ENCODE measurements at regions not wholly inside any gene's neighbourhood (a gene's known extent, or its start where the extent isn't known, plus 50 kb on each side); places are given as distances from the start of the nearest gene placed in this dataset.

DNA sequence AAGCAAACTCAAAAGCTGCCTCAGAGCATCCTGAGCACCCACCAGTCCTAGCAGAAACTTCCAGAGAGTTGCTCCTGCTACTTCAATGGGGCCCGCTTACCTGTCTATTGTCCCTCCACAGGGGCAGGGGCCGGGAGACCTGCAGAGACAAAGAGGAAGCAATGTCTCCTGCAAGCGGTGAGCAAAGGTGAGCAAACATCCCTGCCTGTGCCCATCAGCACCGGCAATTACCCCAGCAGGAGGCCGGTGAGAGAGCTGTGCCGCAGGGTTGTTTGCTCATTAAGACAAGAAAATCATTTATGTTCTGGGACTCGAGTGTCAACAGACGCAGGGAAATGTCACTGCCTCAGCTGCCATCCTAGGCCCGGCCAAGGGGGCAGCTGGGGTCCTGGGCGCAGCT lies 53.8 kb upstream of the TARDBP start:
- no peak overlapping the region for H3K27ac Mint-ChIP-seq
- peaks cover 3% of the 10 kb centered on the region for H3K4me1 Mint-ChIP-seq
- no peak overlapping the region for H3K4me3 Mint-ChIP-seq
- no peaks in the 10 kb centered on the region for H3K36me3 Mint-ChIP-seq
- TF ChIP-seq, protein P1, sequence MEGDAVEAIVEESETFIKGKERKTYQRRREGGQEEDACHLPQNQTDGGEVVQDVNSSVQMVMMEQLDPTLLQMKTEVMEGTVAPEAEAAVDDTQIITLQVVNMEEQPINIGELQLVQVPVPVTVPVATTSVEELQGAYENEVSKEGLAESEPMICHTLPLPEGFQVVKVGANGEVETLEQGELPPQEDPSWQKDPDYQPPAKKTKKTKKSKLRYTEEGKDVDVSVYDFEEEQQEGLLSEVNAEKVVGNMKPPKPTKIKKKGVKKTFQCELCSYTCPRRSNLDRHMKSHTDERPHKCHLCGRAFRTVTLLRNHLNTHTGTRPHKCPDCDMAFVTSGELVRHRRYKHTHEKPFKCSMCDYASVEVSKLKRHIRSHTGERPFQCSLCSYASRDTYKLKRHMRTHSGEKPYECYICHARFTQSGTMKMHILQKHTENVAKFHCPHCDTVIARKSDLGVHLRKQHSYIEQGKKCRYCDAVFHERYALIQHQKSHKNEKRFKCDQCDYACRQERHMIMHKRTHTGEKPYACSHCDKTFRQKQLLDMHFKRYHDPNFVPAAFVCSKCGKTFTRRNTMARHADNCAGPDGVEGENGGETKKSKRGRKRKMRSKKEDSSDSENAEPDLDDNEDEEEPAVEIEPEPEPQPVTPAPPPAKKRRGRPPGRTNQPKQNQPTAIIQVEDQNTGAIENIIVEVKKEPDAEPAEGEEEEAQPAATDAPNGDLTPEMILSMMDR (IDR thresholded peaks at IDR 0.05; ENCODE audit: unreplicated experiment), result no peak
- peaks cover 21% of the 10 kb centered on the region for H3K27me3 Mint-ChIP-seq (ENCODE audit: low read depth)
- H3K9me3 Mint-ChIP-seq, result no peaks in the 10 kb centered on the region
- no peak for DNase-seq (ENCODE audit: low spot score in 2 of 2, unreplicated experiment in 2 of 2)

DNA sequence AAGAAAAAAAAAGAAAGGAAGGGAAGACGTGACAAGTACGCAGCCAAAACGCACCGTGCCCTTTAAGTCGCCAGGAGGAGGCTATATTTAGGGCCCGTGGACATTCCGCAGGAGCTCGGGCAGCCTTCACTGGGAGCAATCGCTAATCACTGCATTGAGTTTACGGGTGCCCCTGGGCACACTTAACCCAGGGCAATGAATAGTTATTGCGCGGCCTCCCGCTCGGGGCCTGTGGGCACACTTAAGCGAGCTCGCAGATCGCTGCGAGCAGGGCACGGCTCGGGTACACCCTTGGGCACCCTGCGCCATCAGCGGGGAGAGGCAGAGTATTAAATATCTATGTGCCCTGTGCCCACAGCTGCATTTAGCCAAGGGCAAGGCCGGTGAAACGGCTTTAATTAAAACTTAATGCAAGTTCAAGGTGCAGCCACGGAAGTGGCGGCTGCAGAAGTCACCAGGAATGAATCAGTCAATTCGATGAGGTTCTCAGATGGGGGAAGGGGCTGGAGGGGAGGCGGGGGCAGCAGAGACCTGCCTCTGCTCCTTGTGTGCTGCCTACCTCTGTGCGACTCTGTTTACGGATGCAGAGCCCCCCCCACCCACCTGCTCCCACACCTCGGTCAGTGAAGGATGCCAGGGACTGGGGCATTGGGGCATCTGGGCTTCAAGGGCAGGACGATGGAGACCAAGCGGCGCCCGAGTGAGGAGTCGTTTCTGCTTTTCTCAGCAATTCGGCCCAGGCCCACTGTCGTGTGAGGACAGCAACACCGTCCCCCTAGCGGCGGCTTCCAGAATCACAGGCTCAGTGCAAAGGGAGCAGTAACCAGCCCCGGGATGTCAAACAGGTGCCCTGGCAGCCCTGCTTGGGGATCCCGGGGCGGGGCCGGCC lies 51.8 kb upstream of the TARDBP start:
- no peak overlapping the region for H3K27ac Mint-ChIP-seq
- H3K9me3 Mint-ChIP-seq, result no peaks in the 10 kb centered on the region
- H3K36me3 Mint-ChIP-seq, result no peaks in the 10 kb centered on the region
- peak; percentile 77 to 94 for DNase-seq (ENCODE audit: low spot score in 2 of 2, unreplicated experiment in 2 of 2)
- peaks cover 28% of the 10 kb centered on the region for H3K27me3 Mint-ChIP-seq (ENCODE audit: low read depth)
- H3K4me1 Mint-ChIP-seq, result peaks cover 6% of the 10 kb centered on the region
- H3K4me3 Mint-ChIP-seq, result no peak overlapping the region
- TF ChIP-seq, protein P1 (IDR thresholded peaks at IDR 0.05; ENCODE audit: unreplicated experiment), result peak; percentile 98

DNA sequence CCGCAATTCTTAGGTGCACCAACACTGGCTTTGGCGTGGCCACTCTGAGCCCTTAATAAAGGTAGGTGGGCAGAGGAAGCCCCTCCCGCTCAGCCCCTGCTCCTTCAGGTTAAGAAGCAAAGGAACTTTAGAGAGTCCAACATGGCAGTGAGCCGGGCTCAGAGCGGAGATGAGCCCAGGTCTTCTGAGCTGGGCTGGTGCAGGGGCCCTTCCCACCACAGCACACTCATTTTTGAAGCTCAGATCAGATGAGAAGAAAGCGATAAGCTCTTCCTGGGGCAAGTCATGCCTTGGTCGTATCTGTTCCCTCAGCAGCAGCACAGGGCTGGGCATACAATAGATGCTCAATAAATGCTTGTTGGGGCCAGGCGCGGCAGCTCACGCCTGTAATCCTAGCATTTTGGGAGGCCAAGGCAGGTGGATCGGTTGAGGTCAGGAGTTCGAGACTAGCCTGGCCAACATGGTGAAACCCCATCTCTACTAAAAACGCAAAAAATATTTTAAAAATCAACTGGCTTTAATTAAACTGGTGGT lies 51.1 kb upstream of the TARDBP start:
- H3K27ac Mint-ChIP-seq, result no peak overlapping the region
- H3K9me3 Mint-ChIP-seq, result no peaks in the 10 kb centered on the region
- H3K36me3 Mint-ChIP-seq, result no peaks in the 10 kb centered on the region
- no peak for DNase-seq (ENCODE audit: low spot score in 2 of 2, unreplicated experiment in 2 of 2)
- H3K4me1 Mint-ChIP-seq, result peaks cover 6% of the 10 kb centered on the region
- H3K27me3 Mint-ChIP-seq (ENCODE audit: low read depth), result peaks cover 28% of the 10 kb centered on the region
- H3K4me3 Mint-ChIP-seq, result no peak overlapping the region
- TF ChIP-seq, protein P1 (IDR thresholded peaks at IDR 0.05; ENCODE audit: unreplicated experiment), result peak; percentile 25

DNA sequence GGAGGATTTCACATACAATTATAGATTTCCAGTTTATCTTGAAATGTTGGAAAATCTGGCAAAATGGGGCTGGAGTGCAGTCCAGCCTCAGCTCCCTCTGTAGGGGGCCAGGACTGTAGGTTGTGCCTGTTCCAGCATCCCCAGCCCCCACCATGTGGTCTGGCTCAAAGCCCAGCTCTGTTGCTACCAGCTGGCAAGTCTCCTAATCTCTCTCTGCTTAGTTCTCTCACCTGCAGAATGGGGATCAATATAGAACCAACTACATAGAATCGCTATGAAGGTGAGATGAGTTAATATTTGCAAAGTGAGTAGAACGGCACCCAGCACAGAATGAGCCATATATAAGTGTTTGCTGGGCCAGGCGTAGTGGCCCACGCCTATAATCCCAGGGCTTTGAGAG lies 50.0 kb upstream of the TARDBP start:
- Mint-ChIP-seq H3K9me3 (no peaks in the 10 kb centered on the region), H3K4me1 (peaks cover 6% of the 10 kb centered on the region), H3K27me3 (ENCODE audit: low read depth) (peaks cover 33% of the 10 kb centered on the region), H3K36me3 (no peaks in the 10 kb centered on the region), H3K27ac (no peak overlapping the region), H3K4me3 (no peak overlapping the region)
- TF ChIP-seq, protein P1 (IDR thresholded peaks at IDR 0.05; ENCODE audit: unreplicated experiment), result no peak
- no peak for DNase-seq (ENCODE audit: low spot score in 2 of 2, unreplicated experiment in 2 of 2)

All from mesothelial cell of epicardium (in vitro differentiated cells).